ENCODE measurements at regions not wholly inside any gene's neighbourhood (a gene's known extent, or its start where the extent isn't known, plus 50 kb on each side); places are given as distances from the start of the nearest gene placed in this dataset.

DNA sequence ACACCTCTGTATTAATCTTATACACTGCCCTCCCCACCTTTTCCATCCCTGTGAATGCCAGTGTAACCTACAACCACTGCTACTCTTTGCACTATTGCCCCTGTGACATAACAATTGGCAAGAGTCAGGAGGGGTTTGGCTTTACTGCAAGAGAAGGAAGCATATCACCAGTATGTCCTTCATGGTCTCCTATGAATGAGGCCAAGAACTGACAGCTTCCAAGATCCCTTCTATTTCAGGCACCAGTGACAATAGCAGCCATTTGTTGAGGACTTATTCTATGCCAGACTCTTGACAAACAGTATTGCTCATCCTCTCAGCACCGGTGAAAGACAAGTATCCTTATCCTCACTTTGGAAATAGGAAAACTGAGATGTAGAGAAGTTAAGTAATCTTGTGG is 363.9 kb downstream of the MID1IP1 start:
- CTCF ChIA-PET, result no interaction called here
- no peak for ATAC-seq
- H3K4me1 ChIP-seq (ENCODE audit: control insufficient read depth in 1 of 2, insufficient read depth in 2 of 2, low read length in 2 of 2), result no peaks in the 10 kb centered on the region
- intact Hi-C loops (cut with micrococcal nuclease), result no loop called here
- no peaks in the 10 kb centered on the region for H3K9me2 ChIP-seq (ENCODE audit: insufficient read depth)
- no peak overlapping the region for H3K4me2 ChIP-seq (ENCODE audit: low read length)
- H3K27ac ChIP-seq (ENCODE audit: low read depth, low read length), result no peak overlapping the region
- no peaks in the 10 kb centered on the region for H3K79me2 ChIP-seq (ENCODE audit: insufficient read depth, low read length)
- RAD21 ChIA-PET (ENCODE audit: low non-redundant PET in 1 of 2, low total read pairs in 2 of 2, uncharacterized antibody in 2 of 2, unreplicated experiment in 2 of 2), result no interaction called here
- no peak for TF ChIP-seq JUND (IDR thresholded peaks at IDR 0.05)
- TF ChIP-seq POLR2AphosphoS5 (IDR thresholded peaks at IDR 0.05; ENCODE audit: low read depth, low read length), result no peak
- TF ChIP-seq SP1 (IDR thresholded peaks at IDR 0.05; ENCODE audit: low read depth), result no peak
- TF ChIP-seq YY1 (IDR thresholded peaks at IDR 0.05; ENCODE audit: extremely low read depth, insufficient replicate concordance, low read depth, low read length), result no peak
- no peak for TF ChIP-seq FOSL1 (IDR thresholded peaks at IDR 0.05; ENCODE audit: low read depth)
- no peak for TF ChIP-seq SRF (IDR thresholded peaks at IDR 0.05; ENCODE audit: low read depth)
- no peak for TF ChIP-seq ZFX (IDR thresholded peaks at IDR 0.05)
- TF ChIP-seq, protein P1, sequence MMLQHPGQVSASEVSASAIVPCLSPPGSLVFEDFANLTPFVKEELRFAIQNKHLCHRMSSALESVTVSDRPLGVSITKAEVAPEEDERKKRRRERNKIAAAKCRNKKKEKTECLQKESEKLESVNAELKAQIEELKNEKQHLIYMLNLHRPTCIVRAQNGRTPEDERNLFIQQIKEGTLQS (IDR thresholded peaks at IDR 0.05), result no peak
- TF ChIP-seq CBX3 (IDR thresholded peaks at IDR 0.05; ENCODE audit: low read depth), result no peak
- TF ChIP-seq POLR2A (IDR thresholded peaks at IDR 0.05; ENCODE audit: borderline replicate concordance, extremely low read depth, insufficient read depth, insufficient read length), result no peak
- TF ChIP-seq, protein P2, sequence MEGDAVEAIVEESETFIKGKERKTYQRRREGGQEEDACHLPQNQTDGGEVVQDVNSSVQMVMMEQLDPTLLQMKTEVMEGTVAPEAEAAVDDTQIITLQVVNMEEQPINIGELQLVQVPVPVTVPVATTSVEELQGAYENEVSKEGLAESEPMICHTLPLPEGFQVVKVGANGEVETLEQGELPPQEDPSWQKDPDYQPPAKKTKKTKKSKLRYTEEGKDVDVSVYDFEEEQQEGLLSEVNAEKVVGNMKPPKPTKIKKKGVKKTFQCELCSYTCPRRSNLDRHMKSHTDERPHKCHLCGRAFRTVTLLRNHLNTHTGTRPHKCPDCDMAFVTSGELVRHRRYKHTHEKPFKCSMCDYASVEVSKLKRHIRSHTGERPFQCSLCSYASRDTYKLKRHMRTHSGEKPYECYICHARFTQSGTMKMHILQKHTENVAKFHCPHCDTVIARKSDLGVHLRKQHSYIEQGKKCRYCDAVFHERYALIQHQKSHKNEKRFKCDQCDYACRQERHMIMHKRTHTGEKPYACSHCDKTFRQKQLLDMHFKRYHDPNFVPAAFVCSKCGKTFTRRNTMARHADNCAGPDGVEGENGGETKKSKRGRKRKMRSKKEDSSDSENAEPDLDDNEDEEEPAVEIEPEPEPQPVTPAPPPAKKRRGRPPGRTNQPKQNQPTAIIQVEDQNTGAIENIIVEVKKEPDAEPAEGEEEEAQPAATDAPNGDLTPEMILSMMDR (IDR thresholded peaks at IDR 0.05 in 2 of 3, conservative IDR thresholded peaks at IDR 0.05 in 1 of 3; ENCODE audit: borderline replicate concordance in 1 of 3, insufficient read depth in 1 of 3, low read depth in 2 of 3, low read length in 2 of 3), result no peak
- no peak overlapping the region for H3K4me3 ChIP-seq (replicated peaks in 1 of 2; ENCODE audit: low read depth in 1 of 2, low read length in 2 of 2)
- H4K20me1 ChIP-seq (ENCODE audit: insufficient read depth), result no peaks in the 10 kb centered on the region
- no TSS peak for BruUV-seq (replicated peaks)
- no peaks in the 10 kb centered on the region for H3K27me3 ChIP-seq (ENCODE audit: insufficient read depth, low read length)
- H3K36me3 ChIP-seq (ENCODE audit: control insufficient read depth in 1 of 2, insufficient read depth in 2 of 2, low read length in 2 of 2), result no peaks in the 10 kb centered on the region
- no peak overlapping the region for H2AFZ ChIP-seq (ENCODE audit: low read depth, low read length, poor library complexity, severe bottlenecking)
- H3K9ac ChIP-seq (ENCODE audit: low read length), result no peak overlapping the region
- no peaks in the 10 kb centered on the region for H3K9me3 ChIP-seq (ENCODE audit: control insufficient read depth in 1 of 2, insufficient read depth in 1 of 2, low read depth in 1 of 2, low read length in 2 of 2)
- no peak for DNase-seq (ENCODE audit: low read depth, low spot score)
- POLR2A ChIA-PET, result no interaction called here

Measured in HCT116 (cell line).